Fibroblast of villous mesenchyme (primary cell): ENCODE measurements at regions not wholly inside any gene's neighbourhood (a gene's known extent, or its start where the extent isn't known, plus 50 kb on each side); places are given as distances from the start of the nearest gene placed in this dataset.
A peak's percentile ranks its signal among the peaks of the same experiment; 100 is the strongest.

Source experiments
- DNase-seq: peaks from one replicate; pipeline ENCODE4 v3.0.0-alpha.2; 2010; ENCODE audit warnings: low read depth
- H3K4me3 ChIP-seq: 2 replicates; pipeline ENCODE4 v1.5.1; 2011; ENCODE audit warnings: low read depth, mild to moderate bottlenecking, low read length
- CTCF ChIP-seq: IDR thresholded peaks from 2 replicates; pipeline ENCODE4 v1.5.1; 2012; ENCODE audit warnings: low read depth, mild to moderate bottlenecking, low read length; ENCODE audit not compliant: insufficient read depth

- H3K4me3 ChIP-seq, result no peak overlapping the region
- TF ChIP-seq CTCF, result no peak
Observed at GRCh38 chr16:87007907-87008306, 309.3 kb downstream of the C16orf95 start.

GRCh38 chr16:87008664-87009063 is 308.5 kb downstream of the C16orf95 start:
- H3K4me3 ChIP-seq, result no peak overlapping the region

More at GRCh38 chr16:87007907-87008306, 309.3 kb downstream of the C16orf95 start:
- no peak for DNase-seq

GRCh38 chr16:87012954-87013938 is 303.9 kb downstream of the C16orf95 start:
- no peak overlapping the region for H3K4me3 ChIP-seq
- peak; percentile 1 for TF ChIP-seq CTCF
- peak; percentile 38 for DNase-seq

More at GRCh38 chr16:87008664-87009063, 308.5 kb downstream of the C16orf95 start:
- TF ChIP-seq CTCF, result no peak
- no peak for DNase-seq

- no peak overlapping the region for H3K4me3 ChIP-seq
- no peak for DNase-seq
- no peak for TF ChIP-seq CTCF
Observed at GRCh38 chr16:87014112-87014511, 303.1 kb downstream of the C16orf95 start.

- no peak for TF ChIP-seq CTCF
- DNase-seq, result no peak
- no peak overlapping the region for H3K4me3 ChIP-seq
Observed at GRCh38 chr16:87015021-87015420, 302.2 kb downstream of the C16orf95 start.

- no peak for TF ChIP-seq CTCF
- no peak overlapping the region for H3K4me3 ChIP-seq
- no peak for DNase-seq
Observed at GRCh38 chr16:87016046-87017035, 300.9 kb downstream of the C16orf95 start.
